Effector memory CD8-positive, alpha-beta T cell (primary cell): ENCODE measurements at regions not wholly inside any gene's neighbourhood (a gene's known extent, or its start where the extent isn't known, plus 50 kb on each side); places are given as distances from the start of the nearest gene placed in this dataset.
A peak's percentile ranks its signal among the peaks of the same experiment; 100 is the strongest.
"Not testable (repeated sequence)": the region's sequence is repeated elsewhere in the genome, so short reads cannot be mapped to it uniquely, and the experiment has no call there.

Experiments
- ATAC-seq: fragments of 150-1000 bp; cut with Tn5 transposase; replicated peaks from 2 replicates; pipeline ENCODE4 v1.10.0; 2021; ENCODE audit warnings: mild to moderate bottlenecking, moderate library complexity
- DNase-seq, 3 experiments: peaks; one replicate each; pipeline ENCODE4 v3.0.0; 2021
- H3K27ac Mint-ChIP-seq, 2 donors: one replicate each; pipeline ENCODE4 v1.8.0; 2022; ENCODE audit warnings: mild to moderate bottlenecking in 2 of 2, mixed read lengths in 2 of 2, moderate library complexity in 2 of 2
- H3K27me3 Mint-ChIP-seq, 2 donors: one replicate each; pipeline ENCODE4 v1.8.0; 2022; ENCODE audit warnings: mixed read lengths in 2 of 2
- H3K36me3 Mint-ChIP-seq: one replicate; pipeline ENCODE4 v1.8.0; 2022; ENCODE audit warnings: mild to moderate bottlenecking, moderate library complexity, mixed read lengths; ENCODE audit not compliant: insufficient read depth
- H3K4me1 Mint-ChIP-seq, 2 donors: one replicate each; pipeline ENCODE4 v1.8.0; 2022; ENCODE audit warnings: low read depth in 2 of 2, mixed read lengths in 2 of 2
- H3K4me3 Mint-ChIP-seq, 2 donors: one replicate each; pipeline ENCODE4 v1.8.0; 2022; ENCODE audit warnings: mild to moderate bottlenecking in 2 of 2, mixed read lengths in 2 of 2, moderate library complexity in 2 of 2
- H3K9me3 Mint-ChIP-seq, 2 donors: one replicate each; pipeline ENCODE4 v1.8.0; 2022; ENCODE audit warnings: mixed read lengths in 2 of 2

GRCh38 chr5:96547486-96547885 lies 114.4 kb upstream of the PCSK1 start:
- H3K9me3 Mint-ChIP-seq: no peaks in the 10 kb centered on the region
- peaks cover 27 to 30% of the 10 kb centered on the region in 2 donors for H3K27me3 Mint-ChIP-seq
- DNase-seq: no peak
- no peaks in the 10 kb centered on the region for H3K36me3 Mint-ChIP-seq
- no peak for ATAC-seq
- H3K4me1 Mint-ChIP-seq: peaks cover 0 to 7% of the 10 kb centered on the region in 2 donors
- H3K4me3 Mint-ChIP-seq: no peak overlapping the region
- H3K27ac Mint-ChIP-seq: no peak overlapping the region

GRCh38 chr5:96548905-96549304 lies 113.3 kb upstream of the CAST start:
- no peak overlapping the region for H3K4me3 Mint-ChIP-seq
- no peaks in the 10 kb centered on the region for H3K9me3 Mint-ChIP-seq
- H3K36me3 Mint-ChIP-seq: no peaks in the 10 kb centered on the region
- H3K27ac Mint-ChIP-seq: no peak overlapping the region
- DNase-seq (no peak), ATAC-seq (no peak)
- H3K4me1 Mint-ChIP-seq: peaks cover 0 to 7% of the 10 kb centered on the region in 2 donors
- H3K27me3 Mint-ChIP-seq: peaks cover 38 to 42% of the 10 kb centered on the region in 2 donors

GRCh38 chr5:96560857-96561256 lies 101.3 kb upstream of the CAST start:
- H3K9me3 Mint-ChIP-seq, H3K4me1 Mint-ChIP-seq, DNase-seq, H3K27ac Mint-ChIP-seq, H3K36me3 Mint-ChIP-seq, H3K4me3 Mint-ChIP-seq, H3K27me3 Mint-ChIP-seq, ATAC-seq: not testable (repeated sequence)

GRCh38 chr5:96562614-96563013 lies 99.6 kb upstream of the CAST start:
- Mint-ChIP-seq H3K36me3 (no peaks in the 10 kb centered on the region), H3K4me3 (no peak overlapping the region), H3K27me3 (no peaks in the 10 kb centered on the region), H3K9me3 (no peaks in the 10 kb centered on the region), H3K27ac (no peak overlapping the region), H3K4me1 (peaks cover 0 to 11% of the 10 kb centered on the region in 2 donors)
- no peak for ATAC-seq
- no peak for DNase-seq

- H3K27ac Mint-ChIP-seq: no peak overlapping the region
- H3K4me3 Mint-ChIP-seq: no peak overlapping the region
- no peaks in the 10 kb centered on the region for H3K9me3 Mint-ChIP-seq
- no peak for DNase-seq
- H3K36me3 Mint-ChIP-seq: no peaks in the 10 kb centered on the region
- ATAC-seq: no peak
- H3K4me1 Mint-ChIP-seq: peaks cover 0 to 11% of the 10 kb centered on the region in 2 donors
- no peaks in the 10 kb centered on the region for H3K27me3 Mint-ChIP-seq
Observed at GRCh38 chr5:96563816-96564215, 98.4 kb upstream of the CAST start.

- DNase-seq (no peak), ATAC-seq (peak; percentile 27)
- Mint-ChIP-seq H3K4me1 (peaks cover 0 to 11% of the 10 kb centered on the region in 2 donors), H3K27ac (no peak overlapping the region), H3K4me3 (peak overlapping the region in 1 of 2 donors; percentile 19), H3K9me3 (no peaks in the 10 kb centered on the region), H3K27me3 (no peaks in the 10 kb centered on the region), H3K36me3 (no peaks in the 10 kb centered on the region)
Observed at GRCh38 chr5:96565582-96566265, 96.5 kb upstream of the CAST start.

- Mint-ChIP-seq H3K9me3 (no peaks in the 10 kb centered on the region), H3K4me1 (peaks cover 0 to 11% of the 10 kb centered on the region in 2 donors), H3K27ac (no peak overlapping the region), H3K4me3 (peak overlapping the region in 1 of 2 donors; percentile 0), H3K36me3 (no peaks in the 10 kb centered on the region), H3K27me3 (no peaks in the 10 kb centered on the region)
- ATAC-seq (no peak), DNase-seq (no peak)
Observed at GRCh38 chr5:96566833-96567587, 95.2 kb upstream of the CAST start.

GRCh38 chr5:96569332-96569731 lies 92.8 kb upstream of the CAST start:
- ATAC-seq: no peak

GRCh38 chr5:96569770-96570169 lies 92.4 kb upstream of the CAST start:
- Mint-ChIP-seq H3K4me3 (no peak overlapping the region), H3K27me3 (no peaks in the 10 kb centered on the region), H3K4me1 (peaks cover 0 to 11% of the 10 kb centered on the region in 2 donors), H3K9me3 (no peaks in the 10 kb centered on the region), H3K36me3 (no peaks in the 10 kb centered on the region), H3K27ac (no peak overlapping the region)
- no peak for ATAC-seq
- no peak for DNase-seq

More at GRCh38 chr5:96569332-96569731, 92.8 kb upstream of the CAST start:
- no peak for DNase-seq
- no peaks in the 10 kb centered on the region for H3K9me3 Mint-ChIP-seq
- no peak overlapping the region for H3K27ac Mint-ChIP-seq
- no peaks in the 10 kb centered on the region for H3K36me3 Mint-ChIP-seq
- no peak overlapping the region for H3K4me3 Mint-ChIP-seq
- peaks cover 0 to 11% of the 10 kb centered on the region in 2 donors for H3K4me1 Mint-ChIP-seq
- H3K27me3 Mint-ChIP-seq: no peaks in the 10 kb centered on the region

- H3K4me1 Mint-ChIP-seq: no peaks in the 10 kb centered on the region
- no peak overlapping the region for H3K27ac Mint-ChIP-seq
- no peak for ATAC-seq
- DNase-seq: no peak
- no peak overlapping the region for H3K4me3 Mint-ChIP-seq
- no peaks in the 10 kb centered on the region for H3K36me3 Mint-ChIP-seq
- H3K27me3 Mint-ChIP-seq: no peaks in the 10 kb centered on the region
- no peaks in the 10 kb centered on the region for H3K9me3 Mint-ChIP-seq
Observed at GRCh38 chr5:96572864-96573512, 89.2 kb upstream of the CAST start.

GRCh38 chr5:96573513-96573894 lies 88.7 kb upstream of the CAST start:
- ATAC-seq: no peak
- Mint-ChIP-seq H3K27me3 (no peaks in the 10 kb centered on the region), H3K9me3 (no peaks in the 10 kb centered on the region)

GRCh38 chr5:96576876-96577275 lies 85.3 kb upstream of the CAST start:
- Mint-ChIP-seq H3K4me3 (no peak overlapping the region), H3K4me1 (no peaks in the 10 kb centered on the region), H3K27ac (no peak overlapping the region), H3K27me3 (peaks cover 0 to 7% of the 10 kb centered on the region in 2 donors), H3K9me3 (no peaks in the 10 kb centered on the region), H3K36me3 (no peaks in the 10 kb centered on the region)
- no peak for ATAC-seq
- no peak for DNase-seq

More at GRCh38 chr5:96573513-96573894, 88.7 kb upstream of the CAST start:
- Mint-ChIP-seq H3K36me3 (no peaks in the 10 kb centered on the region), H3K27ac (no peak overlapping the region), H3K4me3 (no peak overlapping the region), H3K4me1 (no peaks in the 10 kb centered on the region)
- no peak for DNase-seq

- Mint-ChIP-seq H3K27me3 (peaks cover 0 to 11% of the 10 kb centered on the region in 2 donors), H3K9me3 (no peaks in the 10 kb centered on the region), H3K27ac (no peak overlapping the region), H3K4me1 (no peaks in the 10 kb centered on the region), H3K36me3 (no peaks in the 10 kb centered on the region), H3K4me3 (no peak overlapping the region)
- ATAC-seq (no peak), DNase-seq (no peak)
Observed at GRCh38 chr5:96577909-96578308, 84.3 kb upstream of the CAST start.

GRCh38 chr5:96579711-96580110 lies 82.5 kb upstream of the CAST start:
- Mint-ChIP-seq H3K36me3 (no peaks in the 10 kb centered on the region), H3K27ac (no peak overlapping the region), H3K9me3 (no peaks in the 10 kb centered on the region), H3K4me3 (no peak overlapping the region), H3K4me1 (peaks cover 4 to 5% of the 10 kb centered on the region in 2 donors), H3K27me3 (peaks cover 17 to 28% of the 10 kb centered on the region in 2 donors)
- no peak for ATAC-seq
- DNase-seq: no peak
